ENCODE measurements at regions not wholly inside any gene's neighbourhood (a gene's known extent, or its start where the extent isn't known, plus 50 kb on each side); places are given as distances from the start of the nearest gene placed in this dataset.
"Not testable (repeated sequence)": the region's sequence is repeated elsewhere in the genome, so short reads cannot be mapped to it uniquely, and the experiment has no call there.

DNA sequence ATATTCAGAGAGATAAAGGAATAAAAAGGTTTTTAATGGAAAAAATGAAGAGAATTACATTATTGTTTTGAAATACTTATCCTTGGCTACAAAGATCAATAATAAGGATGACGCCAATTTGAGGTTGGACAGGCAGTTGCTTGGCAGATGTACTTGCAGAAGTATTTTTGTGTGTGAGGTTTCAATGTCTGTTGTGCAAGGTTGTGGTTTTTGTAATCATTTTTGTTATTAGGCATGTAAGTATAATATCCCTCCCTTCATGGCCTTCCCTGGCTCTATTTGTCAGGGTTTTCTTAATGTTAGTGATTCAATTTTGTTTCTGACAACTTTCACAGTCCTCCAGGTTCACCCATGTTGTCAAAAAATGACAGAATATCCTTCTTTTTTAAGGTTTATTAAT lies 105.9 kb downstream of the OTOL1 start:
- DNase-seq: no peak

DNA sequence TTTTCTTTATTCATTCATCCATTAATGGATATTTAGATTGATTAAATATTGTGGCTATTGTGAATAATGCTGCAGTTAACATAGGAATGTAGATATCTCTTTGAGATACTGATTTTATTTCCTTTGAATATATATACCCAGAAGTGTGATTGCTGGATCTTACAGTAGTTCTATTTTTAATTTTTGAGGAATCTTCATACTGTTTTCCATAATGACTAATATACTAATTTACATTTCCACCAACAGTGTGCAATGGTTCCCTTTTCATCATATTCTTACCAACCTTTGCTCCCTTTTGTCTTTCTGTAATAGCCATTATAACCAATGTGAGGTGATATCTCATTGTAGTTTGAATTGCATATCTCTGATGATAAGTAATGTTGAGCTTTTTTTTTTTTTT lies 106.3 kb downstream of the OTOL1 start:
- no peak for DNase-seq

- peak in 1 of 2 experiments; percentile 20 for DNase-seq
Observed at GRCh38 chr3:161607056-161607455, 110.4 kb downstream of the OTOL1 start.

GRCh38 chr3:161619351-161619750 lies 122.7 kb downstream of the OTOL1 start:
- DNase-seq: no peak

DNA sequence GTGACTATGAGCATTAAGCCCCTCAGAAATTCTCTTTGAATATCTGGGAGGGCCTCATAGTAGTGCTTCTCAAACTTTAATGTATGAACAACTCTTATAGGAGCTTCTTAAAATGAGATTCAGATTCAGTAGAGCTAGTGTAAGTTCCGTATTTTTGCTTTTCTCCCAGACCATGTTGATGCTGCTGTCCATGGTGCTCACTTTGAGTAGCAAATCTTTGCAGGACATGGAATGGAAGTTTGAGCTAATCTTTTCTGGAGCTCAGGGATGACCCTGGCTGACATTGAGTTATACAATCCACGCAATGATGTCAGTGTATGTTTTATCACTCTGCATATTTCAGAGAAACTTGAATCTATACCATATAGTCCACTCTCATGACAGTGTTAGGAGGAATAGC lies 134.2 kb downstream of the OTOL1 start:
- DNase-seq: no peak

- DNase-seq: peak in 1 of 2 experiments; percentile 15
Observed at GRCh38 chr3:161631536-161631935, 134.9 kb downstream of the OTOL1 start.

DNA sequence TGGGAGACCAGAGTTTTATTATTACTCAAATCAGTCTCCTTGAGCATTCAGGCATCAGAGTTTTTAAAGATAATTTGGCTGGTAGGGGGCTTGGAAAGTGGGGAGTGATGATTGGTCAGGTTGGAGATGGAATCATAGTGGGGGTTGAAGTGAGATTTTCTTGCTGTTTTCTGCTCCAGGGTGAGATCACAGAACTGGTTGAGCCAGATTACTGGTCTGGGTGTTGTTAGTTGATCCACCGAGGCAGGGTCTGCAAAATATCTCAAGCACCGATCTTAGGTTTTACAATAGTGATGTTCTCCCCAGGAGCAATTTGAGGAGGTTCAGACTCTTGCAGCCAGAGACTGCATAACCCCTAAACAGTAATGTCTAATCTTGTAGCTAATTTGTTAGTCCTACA lies 141.0 kb downstream of the OTOL1 start:
- no peak for DNase-seq

DNA sequence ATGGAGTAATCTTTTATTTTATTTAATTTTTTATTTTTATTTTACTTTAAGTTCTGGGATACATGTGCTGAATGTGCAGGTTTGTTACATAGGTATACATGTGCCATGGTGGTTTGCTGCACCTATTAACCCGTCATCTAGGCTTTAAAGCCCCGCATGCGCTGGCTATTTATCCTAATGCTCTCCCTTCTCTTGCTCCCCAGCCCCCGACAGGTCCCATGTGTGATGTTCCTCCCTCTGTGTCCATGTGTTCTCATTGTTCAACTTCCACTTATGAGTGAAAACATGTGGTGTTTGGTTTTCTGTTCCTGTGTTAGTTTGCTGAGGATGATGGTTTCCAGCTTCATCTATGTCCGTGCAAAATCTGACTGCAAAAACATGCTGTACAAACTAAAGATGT lies 142.5 kb downstream of the OTOL1 start:
- not testable (repeated sequence) for DNase-seq

GRCh38 chr3:161640181-161640580 lies 143.6 kb downstream of the OTOL1 start:
- DNase-seq: no peak

GRCh38 chr3:161641287-161641686 lies 144.7 kb downstream of the OTOL1 start:
- DNase-seq: no peak

GRCh38 chr3:161644891-161645635 lies 148.5 kb downstream of the OTOL1 start:
- DNase-seq: no peak

DNA sequence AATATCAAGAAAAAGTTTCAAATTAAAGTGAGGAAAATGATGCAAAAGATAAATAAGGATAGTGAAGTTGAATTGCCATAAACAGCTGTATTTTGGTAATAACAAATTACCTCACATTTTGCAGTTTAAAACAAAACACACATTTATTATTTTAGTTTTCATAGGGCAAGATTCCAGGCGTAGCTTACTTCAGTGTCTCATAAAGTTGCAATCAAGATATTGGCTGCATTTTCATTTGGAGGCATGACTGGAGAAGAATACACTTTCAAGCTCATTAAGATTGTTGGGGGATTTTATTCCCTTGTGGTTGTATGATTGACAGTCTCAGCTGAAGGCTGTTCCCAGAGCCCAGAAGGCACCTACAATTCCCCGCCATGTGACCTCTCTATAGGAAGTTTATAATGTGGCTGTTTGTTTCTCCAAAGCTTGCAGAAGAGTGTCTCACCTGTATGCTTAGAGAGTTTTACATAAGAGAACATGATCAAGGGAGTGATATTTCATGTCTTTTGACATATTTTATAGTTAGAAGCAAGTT lies 151.4 kb downstream of the OTOL1 start:
- no peak for DNase-seq

GRCh38 chr3:161649900-161650484 lies 153.4 kb downstream of the OTOL1 start:
- DNase-seq: no peak

DNA sequence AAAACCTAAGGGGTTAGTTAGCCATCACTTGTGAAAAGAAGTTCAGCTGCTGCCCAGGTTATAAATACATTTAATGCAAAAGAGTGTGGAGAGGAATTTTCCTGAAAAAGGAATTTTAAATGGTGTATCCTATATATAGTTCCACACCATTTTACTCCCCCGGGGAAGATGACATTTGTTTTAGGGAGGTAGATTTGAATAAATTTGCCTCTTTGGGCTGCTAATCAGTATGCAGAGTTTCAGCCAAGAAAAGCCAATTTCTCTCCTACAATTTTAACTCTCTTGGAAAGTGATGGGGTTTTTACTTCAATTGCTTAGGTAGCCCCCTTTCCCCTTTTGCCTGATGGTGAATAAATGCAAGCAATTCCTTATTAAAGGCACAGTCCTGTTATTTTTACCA lies 161.2 kb downstream of the OTOL1 start:
- DNase-seq: no peak

DNA sequence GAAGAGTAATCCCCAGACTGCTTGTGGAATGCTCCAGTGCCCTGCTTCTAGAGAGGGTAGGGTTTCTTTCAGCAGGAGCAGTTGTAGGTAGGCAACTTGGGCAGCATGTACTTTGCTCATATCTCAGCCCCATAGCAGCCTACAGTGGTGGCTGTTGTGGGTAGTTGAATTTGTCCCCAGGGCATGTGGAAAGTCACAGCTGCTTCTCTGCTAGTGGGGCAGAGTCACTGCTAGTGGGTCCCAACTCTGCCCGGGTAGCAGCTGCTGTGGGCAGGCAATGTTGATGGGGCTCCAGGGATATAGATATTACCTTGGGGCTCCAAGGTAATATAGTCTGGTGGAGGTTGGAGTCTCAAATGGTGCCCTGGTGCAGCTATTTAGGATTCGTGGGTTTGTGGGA lies 174.5 kb downstream of the OTOL1 start:
- DNase-seq: no peak

- no peak for DNase-seq
Observed at GRCh38 chr3:161672478-161672877, 175.9 kb downstream of the OTOL1 start.

DNA sequence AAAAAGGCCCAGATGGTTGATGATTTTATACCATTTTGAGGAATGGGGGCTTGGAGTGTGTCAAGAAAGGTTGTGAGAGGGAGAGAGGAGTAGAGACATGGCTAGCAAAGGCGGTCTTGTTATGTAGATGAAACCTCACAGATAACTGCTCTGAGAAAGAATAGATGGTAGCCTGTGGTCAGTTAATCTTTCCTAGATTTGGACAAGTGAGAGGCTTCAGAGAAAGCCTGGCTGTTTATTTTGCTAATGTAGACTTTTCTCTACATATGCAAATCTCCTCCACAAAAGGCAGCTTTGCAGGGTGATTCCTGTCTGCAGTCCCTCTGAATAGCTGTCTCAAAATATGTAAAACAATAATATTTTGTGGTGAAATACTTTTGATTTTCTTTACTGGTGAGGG lies 177.3 kb downstream of the OTOL1 start:
- no peak for DNase-seq

- DNase-seq: no peak
Observed at GRCh38 chr3:161674402-161674801, 177.8 kb downstream of the OTOL1 start.

- not testable (repeated sequence) for DNase-seq
Observed at GRCh38 chr3:161681831-161682230, 185.2 kb downstream of the OTOL1 start.

GRCh38 chr3:161682715-161683114 lies 186.1 kb downstream of the OTOL1 start:
- no peak for DNase-seq

DNA sequence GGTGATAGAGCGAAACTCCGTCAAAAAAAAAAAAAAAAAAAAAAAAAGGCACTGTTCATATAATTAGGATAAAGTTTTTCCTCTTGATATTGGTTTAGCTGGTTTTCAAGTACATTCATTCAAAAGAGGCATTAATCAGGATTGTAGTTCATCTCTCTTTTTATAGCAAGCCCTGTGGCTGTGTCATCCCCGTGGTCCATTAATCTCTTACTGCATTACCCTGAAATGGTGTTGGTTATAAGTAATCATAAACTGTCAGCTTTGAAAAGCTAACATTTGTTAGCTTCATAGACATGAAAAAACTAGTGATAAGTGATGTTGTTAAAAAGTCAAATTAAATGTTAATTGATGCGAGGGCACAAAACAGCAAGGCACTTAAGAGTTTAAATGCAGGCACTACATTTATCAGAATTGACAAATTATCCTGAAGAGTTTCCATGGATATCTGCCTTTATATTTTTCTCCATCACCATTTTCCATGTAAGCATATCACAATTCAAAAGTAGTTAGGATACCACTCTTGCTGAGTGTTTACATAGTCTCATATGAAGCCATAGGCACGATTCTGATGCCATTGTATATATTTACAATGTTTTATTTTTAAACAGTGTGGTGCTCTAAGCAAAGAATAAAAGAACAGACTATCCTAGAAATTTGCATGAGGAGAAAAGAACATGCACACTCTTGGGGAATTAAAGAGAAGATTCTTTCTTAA lies 193.1 kb downstream of the OTOL1 start:
- DNase-seq: peak; percentile 61 to 85

GRCh38 chr3:161690299-161690620 lies 193.7 kb downstream of the OTOL1 start:
- DNase-seq: no peak

DNA sequence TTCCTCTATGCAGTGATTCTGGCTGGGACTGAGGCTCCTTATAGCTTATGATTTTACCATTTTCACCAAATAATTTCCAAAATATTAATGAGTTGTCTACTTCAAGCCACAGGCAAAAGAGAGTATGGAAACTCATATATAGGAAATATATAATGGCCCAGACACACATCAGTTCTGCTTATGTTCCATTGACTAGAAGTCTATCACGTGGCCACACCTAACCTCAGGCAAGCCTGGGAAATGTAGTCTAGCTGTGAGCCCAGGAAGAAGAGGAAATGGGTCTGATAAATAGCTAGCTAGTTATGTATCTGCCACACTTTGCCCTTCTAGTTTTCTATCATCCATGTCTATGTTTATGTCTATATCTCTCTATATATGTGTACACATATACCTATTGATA lies 195.1 kb downstream of the OTOL1 start:
- DNase-seq: no peak
